Left ventricle myocardium inferior (tissue), 1 donor: ENCODE measurements at regions not wholly inside any gene's neighbourhood (a gene's known extent, or its start where the extent isn't known, plus 50 kb on each side); places are given as distances from the start of the nearest gene placed in this dataset.

ENCODE experiments used
- DNase-seq: peaks from one replicate; pipeline ENCODE4 v3.0.0-alpha.2; 2020
- H3K27ac ChIP-seq: fragments of 200-600 bp; replicated peaks from 2 replicates; pipeline ENCODE4 v1.8.0; 2021
- H3K27me3 ChIP-seq: fragments of 200-600 bp; 2 replicates; pipeline ENCODE4 v1.8.0; 2021; ENCODE audit warnings: low read depth
- H3K36me3 ChIP-seq: fragments of 200-600 bp; 2 replicates; pipeline ENCODE4 v1.8.0; 2021
- H3K4me1 ChIP-seq: fragments of 200-600 bp; 2 replicates; pipeline ENCODE4 v1.8.0; 2021
- H3K4me3 ChIP-seq: fragments of 200-600 bp; 2 replicates; pipeline ENCODE4 v1.8.0; 2021; ENCODE audit warnings: mild to moderate bottlenecking, moderate library complexity
- H3K9me3 ChIP-seq: fragments of 200-600 bp; replicated peaks from 2 replicates; pipeline ENCODE4 v1.8.0; 2021
- intact Hi-C: fragments of 100-400 bp; cut with micrococcal nuclease; formaldehyde crosslinking; loops from one replicate; pipeline ENCODE4 v1.11.0; 2022
- TF ChIP-seq, protein P1 (sequence below): fragments of 200-600 bp; IDR thresholded peaks from 2 replicates; pipeline ENCODE4 v1.8.0; 2021; ENCODE audit warnings: antibody characterized with exemption, mild to moderate bottlenecking, borderline replicate concordance
- donor health status: DM: no; HTN: yes; CAD: no; lungs with severe emphysema.

DNA sequence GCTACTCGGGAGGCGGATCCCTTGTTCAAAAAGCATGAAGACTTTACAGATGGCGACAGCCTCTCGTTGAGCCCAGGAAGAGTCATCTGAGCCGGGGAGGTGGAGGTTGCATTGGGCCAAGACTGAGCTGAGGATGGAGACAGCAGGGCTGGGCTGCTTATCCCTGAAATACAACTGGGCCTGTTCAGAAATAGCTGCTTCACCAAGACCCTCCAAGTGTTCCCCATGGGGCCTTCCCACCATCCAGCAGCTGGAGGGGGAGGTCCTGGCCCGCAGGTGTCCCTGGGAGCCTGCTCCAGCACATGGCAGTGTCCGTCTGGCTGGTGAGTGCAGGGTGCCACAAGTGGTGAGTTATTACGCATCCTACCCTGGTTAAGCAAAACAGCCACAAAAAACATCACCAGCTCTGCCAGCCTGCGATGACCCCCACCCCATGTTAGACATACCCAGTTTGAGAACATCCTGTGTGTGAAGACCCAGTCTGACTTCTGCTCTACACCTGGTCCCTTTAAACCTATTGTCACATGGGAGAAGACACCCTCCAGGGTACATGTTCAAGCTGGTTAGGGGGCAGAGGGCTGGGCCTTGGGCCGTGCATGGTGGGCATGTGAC lies 93.1 kb upstream of the TMPRSS2 start:
- Histone ChIP-seq H3K27ac (no peak overlapping the region), H3K4me3 (no peak overlapping the region), H3K9me3 (no peaks in the 10 kb centered on the region), H3K36me3 (no peaks in the 10 kb centered on the region), H3K27me3 (peaks cover 46% of the 10 kb centered on the region), H3K4me1 (no peaks in the 10 kb centered on the region)
- intact Hi-C loops, result no loop called here
- TF ChIP-seq, protein P1, sequence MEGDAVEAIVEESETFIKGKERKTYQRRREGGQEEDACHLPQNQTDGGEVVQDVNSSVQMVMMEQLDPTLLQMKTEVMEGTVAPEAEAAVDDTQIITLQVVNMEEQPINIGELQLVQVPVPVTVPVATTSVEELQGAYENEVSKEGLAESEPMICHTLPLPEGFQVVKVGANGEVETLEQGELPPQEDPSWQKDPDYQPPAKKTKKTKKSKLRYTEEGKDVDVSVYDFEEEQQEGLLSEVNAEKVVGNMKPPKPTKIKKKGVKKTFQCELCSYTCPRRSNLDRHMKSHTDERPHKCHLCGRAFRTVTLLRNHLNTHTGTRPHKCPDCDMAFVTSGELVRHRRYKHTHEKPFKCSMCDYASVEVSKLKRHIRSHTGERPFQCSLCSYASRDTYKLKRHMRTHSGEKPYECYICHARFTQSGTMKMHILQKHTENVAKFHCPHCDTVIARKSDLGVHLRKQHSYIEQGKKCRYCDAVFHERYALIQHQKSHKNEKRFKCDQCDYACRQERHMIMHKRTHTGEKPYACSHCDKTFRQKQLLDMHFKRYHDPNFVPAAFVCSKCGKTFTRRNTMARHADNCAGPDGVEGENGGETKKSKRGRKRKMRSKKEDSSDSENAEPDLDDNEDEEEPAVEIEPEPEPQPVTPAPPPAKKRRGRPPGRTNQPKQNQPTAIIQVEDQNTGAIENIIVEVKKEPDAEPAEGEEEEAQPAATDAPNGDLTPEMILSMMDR, result no peak
- no peak for DNase-seq

DNA sequence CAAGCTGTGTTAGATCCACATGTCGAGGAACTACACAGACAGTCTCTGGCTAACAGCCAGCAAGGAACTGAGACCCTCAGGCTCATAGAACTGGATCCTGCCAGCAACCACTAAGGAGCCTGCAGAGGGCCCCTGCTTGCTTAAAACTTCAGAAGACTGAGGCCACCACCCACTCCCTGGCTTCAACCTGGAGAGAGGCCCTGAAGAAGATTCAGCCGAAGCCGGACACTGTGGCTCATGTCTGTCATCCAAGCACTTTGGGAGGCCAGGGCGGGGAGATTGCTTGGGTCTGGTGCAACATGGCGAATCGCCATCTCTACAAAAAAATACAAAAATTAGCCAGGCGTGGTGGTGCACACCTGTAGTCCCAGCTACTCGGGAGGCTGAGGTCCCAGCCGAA lies 92.6 kb upstream of the TMPRSS2 start:
- Histone ChIP-seq H3K9me3 (no peaks in the 10 kb centered on the region), H3K27ac (no peak overlapping the region), H3K27me3 (peaks cover 42% of the 10 kb centered on the region), H3K4me1 (no peaks in the 10 kb centered on the region), H3K36me3 (no peaks in the 10 kb centered on the region), H3K4me3 (no peak overlapping the region)
- TF ChIP-seq, protein P1, result no peak
- intact Hi-C loops, result no loop called here
- DNase-seq, result no peak

DNA sequence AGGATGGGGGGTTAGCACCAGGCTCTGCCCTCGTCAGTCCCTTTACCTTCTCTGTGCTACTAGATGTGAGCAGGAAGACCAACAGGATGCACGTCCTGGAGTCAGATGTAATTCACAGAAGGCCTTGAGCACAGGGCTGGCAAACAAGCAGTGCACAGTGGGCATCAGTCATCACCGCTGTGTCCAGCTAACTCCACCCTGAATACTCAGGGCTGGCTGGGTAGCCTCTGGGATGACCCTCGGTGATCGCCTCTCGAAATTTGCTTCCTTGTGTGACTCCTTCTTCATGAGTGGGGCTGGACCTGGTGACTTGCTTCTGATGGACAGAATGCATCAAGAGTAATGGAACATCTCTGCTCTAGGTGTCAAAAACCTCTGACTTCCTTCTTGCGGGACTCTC lies 92.2 kb upstream of the TMPRSS2 start:
- TF ChIP-seq, protein P1, result no peak
- peaks cover 41% of the 10 kb centered on the region for H3K27me3 ChIP-seq

DNA sequence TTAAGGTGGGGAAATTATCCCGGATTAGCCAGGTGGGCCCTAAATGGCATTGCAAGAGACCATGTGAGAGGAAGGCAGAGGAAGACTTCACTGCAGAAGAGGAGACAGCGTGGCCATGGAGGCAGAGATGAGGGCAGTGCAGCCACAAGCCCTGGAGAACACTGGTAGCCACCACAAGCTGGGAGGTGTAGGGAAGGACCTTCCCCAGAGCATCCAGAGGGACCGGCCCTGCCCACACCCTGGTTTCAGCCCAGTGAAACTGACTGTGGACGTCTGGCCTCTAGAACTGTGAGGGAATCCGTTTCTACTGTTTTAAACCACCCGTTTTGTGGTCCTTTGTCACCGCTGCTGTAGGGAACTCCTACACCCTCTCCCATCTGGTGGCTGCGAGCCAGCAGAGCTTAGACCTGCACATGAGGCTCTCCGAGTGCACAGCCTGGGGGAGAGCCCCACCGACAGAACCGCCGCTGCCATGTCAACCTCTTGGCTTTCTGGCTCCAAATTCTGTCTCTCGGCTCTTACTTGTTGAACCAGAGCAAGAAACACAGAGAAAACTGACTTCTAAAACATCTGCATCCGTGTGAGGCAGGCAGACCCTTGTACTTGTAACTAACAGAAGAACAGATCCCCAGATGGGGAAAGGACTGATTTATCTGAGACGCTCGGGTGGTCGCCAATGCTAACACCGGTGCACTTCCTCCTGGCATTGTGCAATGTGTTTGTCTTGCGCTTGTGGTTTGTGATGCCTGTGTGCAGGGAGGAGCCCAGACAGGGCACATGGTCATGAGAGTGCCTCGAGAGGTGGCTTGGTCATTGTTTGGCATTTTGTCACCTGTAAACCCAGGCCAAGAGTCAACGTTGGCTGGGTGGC lies 90.8 kb upstream of the TMPRSS2 start:
- DNase-seq, result no peak
- Histone ChIP-seq H3K27me3 (peaks cover 43% of the 10 kb centered on the region), H3K4me3 (no peak overlapping the region), H3K9me3 (no peaks in the 10 kb centered on the region), H3K4me1 (no peaks in the 10 kb centered on the region), H3K27ac (no peak overlapping the region), H3K36me3 (no peaks in the 10 kb centered on the region)
- intact Hi-C loops, result no loop called here
- TF ChIP-seq, protein P1, result no peak

More for the DNA sequence above, 92.2 kb upstream of the TMPRSS2 start:
- no peak overlapping the region for H3K27ac ChIP-seq
- no peak overlapping the region for H3K4me3 ChIP-seq
- H3K9me3 ChIP-seq, result no peaks in the 10 kb centered on the region
- H3K36me3 ChIP-seq, result no peaks in the 10 kb centered on the region
- no peaks in the 10 kb centered on the region for H3K4me1 ChIP-seq
- no peak for DNase-seq
- intact Hi-C loops, result no loop called here

DNA sequence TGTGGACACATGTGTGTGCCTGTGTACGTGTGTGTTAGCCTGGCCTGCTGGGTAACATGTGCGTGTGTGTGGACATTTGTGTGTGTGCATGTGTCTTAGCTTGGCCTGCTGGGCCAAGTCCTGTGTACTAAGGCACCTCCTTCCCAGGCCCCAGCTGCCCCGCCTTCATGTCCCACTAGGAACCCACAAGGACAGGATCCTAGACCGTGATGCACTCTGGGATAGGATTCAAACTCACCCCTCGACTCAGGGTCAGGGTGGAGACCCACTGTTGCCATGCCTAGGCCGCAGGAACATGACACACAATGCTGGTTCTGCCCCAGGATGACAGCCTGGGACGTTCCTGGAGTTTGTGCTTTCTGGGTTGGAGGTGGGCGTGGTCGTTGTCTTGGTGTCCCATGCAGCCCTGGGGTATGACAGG lies 89.9 kb upstream of the TMPRSS2 start:
- TF ChIP-seq, protein P1, result no peak
- Histone ChIP-seq H3K4me3 (no peak overlapping the region), H3K4me1 (no peaks in the 10 kb centered on the region), H3K27me3 (peaks cover 43% of the 10 kb centered on the region), H3K9me3 (no peaks in the 10 kb centered on the region), H3K36me3 (no peaks in the 10 kb centered on the region), H3K27ac (no peak overlapping the region)
- DNase-seq, result no peak
- intact Hi-C loops, result no loop called here
